ENCODE measurements at regions not wholly inside any gene's neighbourhood (a gene's known extent, or its start where the extent isn't known, plus 50 kb on each side); places are given as distances from the start of the nearest gene placed in this dataset.
"Not testable (repeated sequence)": the region's sequence is repeated elsewhere in the genome, so short reads cannot be mapped to it uniquely, and the experiment has no call there.

DNA sequence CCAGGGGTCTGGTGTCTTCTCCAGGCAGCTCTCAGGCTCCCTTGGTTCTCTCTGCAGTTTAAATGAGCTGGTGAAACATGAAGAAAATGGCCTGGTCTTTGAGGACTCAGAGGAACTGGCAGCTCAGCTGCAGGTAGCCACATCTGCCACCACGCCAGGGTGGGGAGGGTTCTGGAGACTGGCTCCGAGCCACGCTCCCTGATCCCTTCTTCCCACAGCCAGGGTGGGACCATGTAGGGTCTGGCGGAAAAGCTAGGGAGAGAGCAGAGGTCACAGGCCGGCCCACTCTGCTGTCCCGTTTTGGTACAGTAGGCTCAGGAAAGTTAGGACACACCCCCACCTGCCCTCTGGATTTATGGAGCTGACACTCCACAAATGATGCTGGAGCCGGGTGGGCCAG lies 103.5 kb upstream of the CCZ1B start:
- POLR2A ChIA-PET; H3K4me1 ChIP-seq; H3K9me3 ChIP-seq; ATAC-seq; DNase-seq (ENCODE audit: low read depth in 1 of 2, low spot score in 1 of 2); H3K4me3 ChIP-seq; H3K4me2 ChIP-seq; H3K27ac ChIP-seq; FAIRE-seq: not testable (repeated sequence)
- CTCF ChIA-PET, result interaction anchor here (0.6 to 1.5 kb wide), 4 partner anchors 27 to 414 kb away, joined by 3 to 7 read pairs (median 4); no protein-coding TSS in a partner anchor
- 84% methylated on average over 7 of the region's 7 CpGs for WGBS (ENCODE audit: missing lambda C conversion rate)

DNA sequence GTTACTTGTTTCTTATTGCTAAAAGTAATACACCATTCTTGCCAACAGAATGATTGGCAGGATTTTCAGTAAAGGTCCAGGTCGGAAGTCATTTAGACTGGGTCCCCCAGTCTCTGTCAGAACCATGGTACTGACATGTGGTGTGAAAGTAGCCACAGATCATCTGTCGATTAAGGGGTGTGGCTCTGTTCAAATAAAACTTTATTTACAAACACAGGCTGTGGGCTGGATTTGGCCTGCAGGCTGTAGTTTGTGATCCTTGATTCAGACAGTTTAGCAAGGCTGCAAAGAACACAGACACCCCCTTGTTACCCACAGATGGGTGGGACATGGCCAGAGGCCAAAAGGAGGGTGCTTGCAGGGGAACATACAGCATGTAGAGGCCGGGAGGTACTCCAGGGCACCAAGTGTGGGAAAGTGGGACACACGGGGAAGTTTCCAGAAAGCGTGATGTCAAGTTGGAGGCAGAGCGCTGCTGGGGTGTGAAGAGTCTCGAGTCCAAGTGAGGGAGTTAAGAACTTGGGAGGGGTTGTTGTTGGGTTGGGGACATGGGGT lies 104.1 kb upstream of the CCZ1B start:
- 67% methylated on average over 7 of the region's 7 CpGs for WGBS (ENCODE audit: missing lambda C conversion rate)
- H3K9me3 ChIP-seq; DNase-seq (ENCODE audit: low read depth in 1 of 2, low spot score in 1 of 2); ATAC-seq; H3K4me1 ChIP-seq; H3K4me2 ChIP-seq; H3K27ac ChIP-seq; H3K4me3 ChIP-seq; FAIRE-seq: not testable (repeated sequence)
- ChIA-PET POLR2A (interaction anchor here (1.2 kb wide), 1 partner anchor 340 kb away, joined by 3 read pairs; the partner anchor contains the start of gene INTS15), CTCF (interaction anchor here (0.6 to 1.5 kb wide), 5 partner anchors 27 to 420 kb away, joined by 3 to 7 read pairs (median 3); no protein-coding TSS in a partner anchor)

DNA sequence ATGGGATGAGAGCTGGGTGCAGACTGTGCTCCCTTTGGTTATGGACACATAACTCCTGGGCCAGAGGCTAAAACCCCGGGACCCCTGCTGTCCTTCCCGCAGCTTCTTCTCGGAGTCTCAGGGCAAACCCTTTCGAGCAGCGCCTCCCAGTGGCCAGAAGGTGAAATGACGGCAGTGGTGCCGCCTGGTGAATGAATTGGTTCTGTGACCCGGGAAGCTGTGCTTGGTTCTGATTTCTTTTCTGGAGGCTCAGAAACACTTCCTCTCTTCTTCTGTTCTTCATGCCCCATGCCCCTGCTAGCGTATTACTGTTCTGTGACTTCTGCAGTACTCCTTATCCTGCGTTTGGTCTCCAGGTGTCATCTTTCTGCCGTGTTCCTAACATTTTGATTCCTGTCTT lies 104.7 kb upstream of the CCZ1B start:
- TF ChIP-seq, protein P1, sequence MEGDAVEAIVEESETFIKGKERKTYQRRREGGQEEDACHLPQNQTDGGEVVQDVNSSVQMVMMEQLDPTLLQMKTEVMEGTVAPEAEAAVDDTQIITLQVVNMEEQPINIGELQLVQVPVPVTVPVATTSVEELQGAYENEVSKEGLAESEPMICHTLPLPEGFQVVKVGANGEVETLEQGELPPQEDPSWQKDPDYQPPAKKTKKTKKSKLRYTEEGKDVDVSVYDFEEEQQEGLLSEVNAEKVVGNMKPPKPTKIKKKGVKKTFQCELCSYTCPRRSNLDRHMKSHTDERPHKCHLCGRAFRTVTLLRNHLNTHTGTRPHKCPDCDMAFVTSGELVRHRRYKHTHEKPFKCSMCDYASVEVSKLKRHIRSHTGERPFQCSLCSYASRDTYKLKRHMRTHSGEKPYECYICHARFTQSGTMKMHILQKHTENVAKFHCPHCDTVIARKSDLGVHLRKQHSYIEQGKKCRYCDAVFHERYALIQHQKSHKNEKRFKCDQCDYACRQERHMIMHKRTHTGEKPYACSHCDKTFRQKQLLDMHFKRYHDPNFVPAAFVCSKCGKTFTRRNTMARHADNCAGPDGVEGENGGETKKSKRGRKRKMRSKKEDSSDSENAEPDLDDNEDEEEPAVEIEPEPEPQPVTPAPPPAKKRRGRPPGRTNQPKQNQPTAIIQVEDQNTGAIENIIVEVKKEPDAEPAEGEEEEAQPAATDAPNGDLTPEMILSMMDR (IDR thresholded peaks at IDR 0.05), result peak; percentile 44
- TF ChIP-seq RAD21 (conservative IDR thresholded peaks at IDR 0.05 in 1 of 2, IDR thresholded peaks at IDR 0.05 in 1 of 2), result peak; percentile 18 to 38; a peak in 3 of 5 replicates
- not testable (repeated sequence) for ATAC-seq; H3K9me3 ChIP-seq; DNase-seq (ENCODE audit: low read depth in 1 of 2, low spot score in 1 of 2); H3K4me1 ChIP-seq; H3K27ac ChIP-seq; FAIRE-seq; H3K4me3 ChIP-seq
- POLR2A ChIA-PET, result interaction anchor here (1.2 kb wide), 1 partner anchor 341 kb away, joined by 3 read pairs; the partner anchor contains the start of gene INTS15
- peak overlapping the region; percentile 41; the same call in 1 of the 3 replicates for H3K4me2 ChIP-seq
- 4% methylated on average over 6 of the region's 11 CpGs for WGBS (ENCODE audit: missing lambda C conversion rate)
- CTCF ChIA-PET, result interaction anchor here (0.6 to 1.5 kb wide), 3 partner anchors 28 to 421 kb away, joined by 3 to 4 read pairs (median 3); no protein-coding TSS in a partner anchor

GRCh38 chr7:6931456-6931855 lies 105.4 kb upstream of the CCZ1B start:
- POLR2A ChIA-PET; H3K9me3 ChIP-seq; H3K4me1 ChIP-seq; FAIRE-seq; DNase-seq (ENCODE audit: low read depth in 1 of 2, low spot score in 1 of 2); ATAC-seq; H3K4me3 ChIP-seq; H3K27ac ChIP-seq; H3K4me2 ChIP-seq: not testable (repeated sequence)
- WGBS (ENCODE audit: missing lambda C conversion rate), result 49% methylated on average over 5 of the region's 7 CpGs
- CTCF ChIA-PET, result interaction anchor here (0.5 to 1.2 kb wide), 3 partner anchors 33 to 507 kb away, joined by 3 to 4 read pairs (median 3); no protein-coding TSS in a partner anchor

DNA sequence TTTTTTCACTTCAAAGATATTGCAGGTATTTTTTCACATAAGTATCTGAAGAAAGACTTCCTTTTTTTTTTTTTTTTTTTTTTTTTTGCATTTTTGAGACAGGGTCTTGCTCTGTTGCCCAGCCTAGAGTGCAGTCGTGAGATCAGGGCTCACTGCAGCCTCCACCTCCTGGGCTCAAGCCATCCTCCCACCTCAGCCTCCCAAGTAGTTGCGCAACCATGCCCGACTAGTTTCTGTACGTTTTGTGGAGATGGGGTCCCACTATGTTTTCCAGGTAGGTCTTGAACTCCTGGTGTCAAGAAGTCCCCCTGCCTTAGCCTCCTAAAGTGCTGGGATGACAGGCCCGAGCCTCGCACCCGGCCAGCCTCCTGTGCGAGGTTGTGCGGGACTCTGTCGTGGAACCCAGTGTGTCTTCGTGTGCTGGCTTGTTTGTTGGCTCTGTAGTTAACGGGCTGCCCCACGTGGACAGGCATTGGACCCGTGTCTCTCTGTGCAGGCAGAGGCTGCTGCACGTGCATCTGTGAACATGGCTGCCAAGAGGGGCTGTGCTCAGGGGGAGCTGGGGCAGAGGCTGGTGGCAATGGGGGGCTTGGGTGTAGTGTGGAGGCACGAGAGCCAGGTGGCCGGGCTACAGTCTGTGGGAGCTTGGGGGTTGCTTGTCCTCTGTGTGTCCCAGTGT lies 108.0 kb upstream of the CCZ1B start:
- not testable (repeated sequence) for ATAC-seq

GRCh38 chr7:6934981-6935380 lies 108.9 kb upstream of the CCZ1B start:
- 83% methylated on average over 13 of the region's 21 CpGs for WGBS (ENCODE audit: missing lambda C conversion rate)
- no peak for FAIRE-seq
- H3K4me1 ChIP-seq, result no peaks in the 10 kb centered on the region

More for the DNA sequence above, 108.0 kb upstream of the CCZ1B start:
- 0 out of 4 replicates have a peak, but pooled peaks of 1 of the 2 experiments have one; percentile 22 for TF ChIP-seq CEBPB (IDR thresholded peaks at IDR 0.05)
- H3K27ac ChIP-seq; H3K4me1 ChIP-seq; FAIRE-seq; H3K9me3 ChIP-seq; DNase-seq (ENCODE audit: low read depth in 1 of 2, low spot score in 1 of 2); H3K4me3 ChIP-seq; H3K4me2 ChIP-seq; POLR2A ChIA-PET: not testable (repeated sequence)
- WGBS (ENCODE audit: missing lambda C conversion rate), result no CpG with 5 or more reads among the region's 17 CpGs
- CTCF ChIA-PET, result interaction anchor here (0.6 kb wide), 1 partner anchor 418 kb away, joined by 3 read pairs; no protein-coding TSS in a partner anchor

DNA sequence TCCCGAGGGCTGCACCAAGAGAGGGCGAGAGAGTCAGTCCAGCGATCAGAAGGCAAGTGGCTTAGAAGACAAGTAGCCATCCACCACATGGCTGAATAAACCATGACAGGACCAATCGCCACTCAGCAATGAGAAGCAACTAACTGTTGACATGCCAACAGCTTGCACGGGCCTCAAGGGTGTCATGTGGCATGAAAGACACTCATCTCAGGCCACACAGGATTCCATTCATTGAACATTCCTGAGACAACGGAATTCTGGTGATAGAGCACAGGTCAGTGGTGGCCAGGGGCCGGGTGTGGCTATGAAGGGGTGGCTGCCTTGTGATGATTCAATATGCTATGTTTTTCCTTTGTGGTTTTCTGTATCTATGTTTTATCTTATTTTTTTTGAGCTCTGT lies 110.6 kb upstream of the CCZ1B start:
- H3K4me3 ChIP-seq; H3K27ac ChIP-seq; CTCF ChIA-PET; FAIRE-seq; ATAC-seq; DNase-seq (ENCODE audit: low read depth in 1 of 2, low spot score in 1 of 2); H3K4me2 ChIP-seq; H3K4me1 ChIP-seq; H3K9me3 ChIP-seq; POLR2A ChIA-PET: not testable (repeated sequence)
- WGBS (ENCODE audit: missing lambda C conversion rate), result 70% methylated on average over 7 of the region's 7 CpGs

More at GRCh38 chr7:6934981-6935380, 108.9 kb upstream of the CCZ1B start:
- CTCF ChIA-PET, result interaction anchor here (0.6 to 1.3 kb wide), 2 partner anchors 418 to 419 kb away, joined by 3 read pairs; no protein-coding TSS in a partner anchor
- ATAC-seq, result no peak
- DNase-seq (ENCODE audit: low read depth in 1 of 2, low spot score in 1 of 2), result no peak
- H3K9me3 ChIP-seq, result no peaks in the 10 kb centered on the region
- TF ChIP-seq POLR2AphosphoS2 (conservative IDR thresholded peaks at IDR 0.05; ENCODE audit: low read length) (no peak), JUN (IDR thresholded peaks at IDR 0.05) (no peak)
- TF ChIP-seq, protein P2, sequence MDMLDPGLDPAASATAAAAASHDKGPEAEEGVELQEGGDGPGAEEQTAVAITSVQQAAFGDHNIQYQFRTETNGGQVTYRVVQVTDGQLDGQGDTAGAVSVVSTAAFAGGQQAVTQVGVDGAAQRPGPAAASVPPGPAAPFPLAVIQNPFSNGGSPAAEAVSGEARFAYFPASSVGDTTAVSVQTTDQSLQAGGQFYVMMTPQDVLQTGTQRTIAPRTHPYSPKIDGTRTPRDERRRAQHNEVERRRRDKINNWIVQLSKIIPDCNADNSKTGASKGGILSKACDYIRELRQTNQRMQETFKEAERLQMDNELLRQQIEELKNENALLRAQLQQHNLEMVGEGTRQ (IDR thresholded peaks at IDR 0.05), result no peak
- POLR2A ChIA-PET, result no interaction called here
- H3K4me3 ChIP-seq, result no peak overlapping the region
- H3K4me2 ChIP-seq, result no peak overlapping the region
- H3K27ac ChIP-seq, result no peak overlapping the region

- DNase-seq (ENCODE audit: low read depth in 1 of 2, low spot score in 1 of 2); H3K4me1 ChIP-seq; ATAC-seq; H3K9me3 ChIP-seq; FAIRE-seq; H3K4me3 ChIP-seq; POLR2A ChIA-PET; H3K27ac ChIP-seq; H3K4me2 ChIP-seq: not testable (repeated sequence)
- CTCF ChIA-PET, result interaction anchor here (0.6 kb wide), 1 partner anchor 9 kb away, joined by 3 read pairs; no protein-coding TSS in a partner anchor
- WGBS (ENCODE audit: missing lambda C conversion rate), result 64% methylated on average over 8 of the region's 9 CpGs
Observed at GRCh38 chr7:6937746-6938145, 111.7 kb upstream of the CCZ1B start.

All from A549 (cell line).